ENCODE measurements at regions not wholly inside any gene's neighbourhood (a gene's known extent, or its start where the extent isn't known, plus 50 kb on each side); places are given as distances from the start of the nearest gene placed in this dataset.

DNA sequence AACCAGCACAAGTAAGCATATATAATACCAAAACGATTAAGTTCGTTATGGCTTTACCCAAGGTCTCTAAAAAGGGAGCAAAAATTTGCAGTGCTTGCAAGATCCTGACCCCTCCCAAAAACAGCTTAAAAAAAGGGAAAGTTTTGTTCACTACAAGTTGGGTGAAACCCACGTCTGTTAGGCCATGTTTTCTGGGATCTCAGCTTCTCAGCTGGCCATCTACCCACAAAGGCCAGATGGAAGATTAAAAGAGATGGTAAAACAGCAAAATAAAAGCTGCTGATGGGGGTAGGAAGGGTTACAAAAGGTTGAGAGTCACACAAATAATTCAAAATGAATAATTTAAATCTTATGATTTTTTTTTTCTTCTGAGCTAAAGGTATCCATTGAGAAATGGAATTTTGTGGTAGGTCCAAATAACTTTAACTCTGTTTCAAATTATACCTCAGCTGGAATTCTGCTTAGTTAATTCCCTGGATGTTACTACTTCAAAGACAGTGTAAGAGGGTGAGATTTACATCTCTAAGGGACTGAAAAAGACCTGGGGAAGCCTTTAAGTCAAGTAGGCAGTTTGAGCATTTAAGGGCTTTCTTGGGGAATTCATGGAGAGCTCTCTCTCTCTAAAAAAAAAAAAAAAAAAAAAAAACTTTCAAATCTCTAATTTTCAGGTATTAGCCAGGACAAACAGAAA is 185.6 kb upstream of the NAV3 start:
- TF ChIP-seq, protein P1, sequence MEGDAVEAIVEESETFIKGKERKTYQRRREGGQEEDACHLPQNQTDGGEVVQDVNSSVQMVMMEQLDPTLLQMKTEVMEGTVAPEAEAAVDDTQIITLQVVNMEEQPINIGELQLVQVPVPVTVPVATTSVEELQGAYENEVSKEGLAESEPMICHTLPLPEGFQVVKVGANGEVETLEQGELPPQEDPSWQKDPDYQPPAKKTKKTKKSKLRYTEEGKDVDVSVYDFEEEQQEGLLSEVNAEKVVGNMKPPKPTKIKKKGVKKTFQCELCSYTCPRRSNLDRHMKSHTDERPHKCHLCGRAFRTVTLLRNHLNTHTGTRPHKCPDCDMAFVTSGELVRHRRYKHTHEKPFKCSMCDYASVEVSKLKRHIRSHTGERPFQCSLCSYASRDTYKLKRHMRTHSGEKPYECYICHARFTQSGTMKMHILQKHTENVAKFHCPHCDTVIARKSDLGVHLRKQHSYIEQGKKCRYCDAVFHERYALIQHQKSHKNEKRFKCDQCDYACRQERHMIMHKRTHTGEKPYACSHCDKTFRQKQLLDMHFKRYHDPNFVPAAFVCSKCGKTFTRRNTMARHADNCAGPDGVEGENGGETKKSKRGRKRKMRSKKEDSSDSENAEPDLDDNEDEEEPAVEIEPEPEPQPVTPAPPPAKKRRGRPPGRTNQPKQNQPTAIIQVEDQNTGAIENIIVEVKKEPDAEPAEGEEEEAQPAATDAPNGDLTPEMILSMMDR (conservative IDR thresholded peaks at IDR 0.05; ENCODE audit: low read length): no peak
- TF ChIP-seq EZH2phosphoT487 (IDR thresholded peaks at IDR 0.05; ENCODE audit: borderline replicate concordance): no peak

Measured in Loucy (cell line).